ENCODE measurements at regions not wholly inside any gene's neighbourhood (a gene's known extent, or its start where the extent isn't known, plus 50 kb on each side); places are given as distances from the start of the nearest gene placed in this dataset.

DNA sequence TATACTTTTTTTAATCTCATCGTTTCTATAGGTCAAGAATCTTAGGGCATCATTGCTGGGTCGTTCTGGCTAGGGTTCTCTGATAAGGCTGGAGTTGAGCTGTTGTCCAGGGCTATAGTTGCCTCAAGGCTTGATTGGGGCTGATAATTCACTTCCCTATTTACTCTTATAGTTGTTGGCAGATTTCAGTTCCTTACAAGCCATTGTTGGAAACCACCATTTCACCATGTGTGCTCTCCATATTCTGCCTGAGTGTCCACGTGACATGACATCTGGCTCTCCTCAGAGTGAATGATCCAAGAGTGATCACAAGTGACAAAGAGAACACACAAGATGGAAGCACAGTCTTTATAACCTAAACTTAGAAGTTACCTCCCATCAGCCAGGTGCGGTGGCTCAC, 852.2 kb downstream of the EFNA5 start:
- TF ChIP-seq POLR2AphosphoS5 (IDR thresholded peaks at IDR 0.05; ENCODE audit: low read depth, low read length) (no peak), SIN3A (IDR thresholded peaks at IDR 0.05; ENCODE audit: borderline replicate concordance, insufficient read depth, low read length) (no peak), TAF1 (IDR thresholded peaks at IDR 0.05; ENCODE audit: borderline replicate concordance, insufficient read depth, low read length) (no peak), FOXP2 (optimal IDR thresholded peaks at IDR 0.05; ENCODE audit: borderline replicate concordance, extremely low read depth, extremely low read length, insufficient read depth) (no peak)
- TF ChIP-seq, protein P1, sequence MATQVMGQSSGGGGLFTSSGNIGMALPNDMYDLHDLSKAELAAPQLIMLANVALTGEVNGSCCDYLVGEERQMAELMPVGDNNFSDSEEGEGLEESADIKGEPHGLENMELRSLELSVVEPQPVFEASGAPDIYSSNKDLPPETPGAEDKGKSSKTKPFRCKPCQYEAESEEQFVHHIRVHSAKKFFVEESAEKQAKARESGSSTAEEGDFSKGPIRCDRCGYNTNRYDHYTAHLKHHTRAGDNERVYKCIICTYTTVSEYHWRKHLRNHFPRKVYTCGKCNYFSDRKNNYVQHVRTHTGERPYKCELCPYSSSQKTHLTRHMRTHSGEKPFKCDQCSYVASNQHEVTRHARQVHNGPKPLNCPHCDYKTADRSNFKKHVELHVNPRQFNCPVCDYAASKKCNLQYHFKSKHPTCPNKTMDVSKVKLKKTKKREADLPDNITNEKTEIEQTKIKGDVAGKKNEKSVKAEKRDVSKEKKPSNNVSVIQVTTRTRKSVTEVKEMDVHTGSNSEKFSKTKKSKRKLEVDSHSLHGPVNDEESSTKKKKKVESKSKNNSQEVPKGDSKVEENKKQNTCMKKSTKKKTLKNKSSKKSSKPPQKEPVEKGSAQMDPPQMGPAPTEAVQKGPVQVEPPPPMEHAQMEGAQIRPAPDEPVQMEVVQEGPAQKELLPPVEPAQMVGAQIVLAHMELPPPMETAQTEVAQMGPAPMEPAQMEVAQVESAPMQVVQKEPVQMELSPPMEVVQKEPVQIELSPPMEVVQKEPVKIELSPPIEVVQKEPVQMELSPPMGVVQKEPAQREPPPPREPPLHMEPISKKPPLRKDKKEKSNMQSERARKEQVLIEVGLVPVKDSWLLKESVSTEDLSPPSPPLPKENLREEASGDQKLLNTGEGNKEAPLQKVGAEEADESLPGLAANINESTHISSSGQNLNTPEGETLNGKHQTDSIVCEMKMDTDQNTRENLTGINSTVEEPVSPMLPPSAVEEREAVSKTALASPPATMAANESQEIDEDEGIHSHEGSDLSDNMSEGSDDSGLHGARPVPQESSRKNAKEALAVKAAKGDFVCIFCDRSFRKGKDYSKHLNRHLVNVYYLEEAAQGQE (IDR thresholded peaks at IDR 0.05; ENCODE audit: insufficient read depth in 1 of 2, low read depth in 2 of 2, low read length in 2 of 2): no peak

All from PFSK-1 (cell line).